SIG-M5 treated with dmso at 0.1 percent for 504 hours (cell line): ENCODE measurements at regions not wholly inside any gene's neighbourhood (a gene's known extent, or its start where the extent isn't known, plus 50 kb on each side); places are given as distances from the start of the nearest gene placed in this dataset.
"Not testable (repeated sequence)": the region's sequence is repeated elsewhere in the genome, so short reads cannot be mapped to it uniquely, and the experiment has no call there.

Source experiments
- DNase-seq: peaks from one replicate; lab custom pipeline; 2025; ENCODE audit not compliant: unreplicated experiment; lab: John Stamatoyannopoulos, UW

DNA sequence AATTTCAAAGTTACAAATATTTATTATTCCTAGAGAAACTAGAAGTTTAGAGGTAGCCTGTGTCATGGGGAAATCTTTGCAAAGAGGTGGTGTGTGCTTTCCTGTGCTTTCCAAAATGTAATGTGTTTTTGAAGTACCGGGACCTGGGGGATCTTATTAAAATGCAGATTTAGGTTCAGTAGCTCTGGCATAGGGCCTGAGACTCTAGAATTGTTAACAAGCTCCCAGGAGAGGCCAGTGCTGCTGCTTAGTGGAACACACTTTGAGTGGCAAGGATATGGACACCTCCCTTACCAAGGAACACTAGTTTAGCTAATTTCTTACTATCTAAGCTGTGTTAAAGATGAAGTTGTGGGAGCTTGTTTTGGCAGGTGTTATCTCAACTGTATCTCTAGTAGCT is 428.9 kb downstream of the VGLL3 start:
- no peak for DNase-seq

DNA sequence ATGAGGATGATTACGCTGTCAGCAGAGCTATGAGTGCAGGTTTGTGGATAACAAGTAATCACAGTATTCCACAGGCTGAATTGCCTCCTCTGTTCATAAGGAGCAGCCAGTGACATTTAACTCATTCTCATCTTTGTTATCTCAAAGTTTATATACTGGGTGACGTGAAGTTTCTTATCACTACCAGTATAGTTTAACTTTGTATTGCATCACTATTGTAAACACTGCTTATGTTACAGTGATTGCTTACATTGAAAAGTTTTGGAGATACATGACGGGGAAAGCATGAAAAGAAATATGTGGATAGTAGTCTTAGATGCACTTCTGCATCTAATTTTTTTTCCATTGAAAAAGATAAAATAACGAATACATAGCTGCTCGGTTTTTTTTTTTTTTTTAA is 429.7 kb downstream of the VGLL3 start:
- DNase-seq, result no peak

DNA sequence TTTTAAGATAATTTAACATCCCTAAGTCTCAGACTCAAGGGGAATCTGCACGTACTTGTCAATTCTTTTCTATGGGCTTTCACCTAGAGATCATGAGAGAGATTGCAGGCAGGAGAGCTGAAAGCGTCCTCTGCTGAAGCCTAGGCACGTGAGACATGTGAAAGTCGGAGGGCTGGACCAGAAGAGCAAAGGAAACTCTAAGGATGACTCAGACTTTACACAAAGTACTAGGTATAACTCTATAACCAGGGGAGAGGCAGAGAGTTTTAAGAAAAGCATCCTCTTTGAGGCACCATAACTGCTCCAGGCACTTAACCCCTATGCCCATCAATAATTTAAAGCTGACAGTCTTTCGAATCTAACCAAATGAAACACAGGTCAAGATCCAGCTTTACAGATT is 436.6 kb downstream of the VGLL3 start:
- DNase-seq, result no peak

DNA sequence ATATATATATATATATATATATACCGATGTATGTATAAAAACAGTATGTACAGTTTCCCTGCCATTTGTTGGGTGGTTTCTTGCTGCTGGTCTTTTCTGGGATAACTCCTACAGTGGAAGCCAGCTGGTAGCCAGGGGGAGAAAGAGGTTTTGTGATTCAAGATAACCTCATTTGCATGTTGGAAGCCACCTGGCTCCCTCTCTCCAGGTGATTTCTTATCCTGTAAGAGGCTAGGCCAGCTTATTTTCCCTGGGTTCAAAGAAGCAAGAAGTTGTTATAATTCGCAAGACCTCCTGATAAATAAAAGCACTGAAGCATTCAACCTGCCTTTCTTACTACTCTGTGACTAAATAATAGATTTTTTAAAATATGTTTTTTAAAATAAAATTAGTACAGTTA is 443.3 kb downstream of the VGLL3 start:
- no peak for DNase-seq

DNA sequence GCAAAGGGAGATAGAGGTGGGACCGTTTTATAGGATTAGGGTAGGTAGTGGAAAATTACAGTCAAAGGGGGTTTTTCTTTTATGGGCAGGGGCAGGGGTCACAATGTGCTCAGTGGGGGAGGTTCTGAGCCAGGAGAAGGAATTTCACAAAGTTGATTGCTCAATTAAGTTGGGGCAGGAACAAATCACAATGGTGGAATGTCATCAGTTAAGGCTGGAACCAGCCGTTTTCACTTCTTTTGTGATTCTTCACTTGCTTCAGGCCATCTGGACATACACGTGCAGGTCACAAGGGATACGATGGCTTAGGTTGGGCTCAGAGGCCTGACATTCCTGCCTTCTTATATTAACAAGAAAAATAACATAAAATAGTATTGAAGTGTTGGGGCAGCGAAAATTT is 453.8 kb downstream of the VGLL3 start:
- no peak for DNase-seq

DNA sequence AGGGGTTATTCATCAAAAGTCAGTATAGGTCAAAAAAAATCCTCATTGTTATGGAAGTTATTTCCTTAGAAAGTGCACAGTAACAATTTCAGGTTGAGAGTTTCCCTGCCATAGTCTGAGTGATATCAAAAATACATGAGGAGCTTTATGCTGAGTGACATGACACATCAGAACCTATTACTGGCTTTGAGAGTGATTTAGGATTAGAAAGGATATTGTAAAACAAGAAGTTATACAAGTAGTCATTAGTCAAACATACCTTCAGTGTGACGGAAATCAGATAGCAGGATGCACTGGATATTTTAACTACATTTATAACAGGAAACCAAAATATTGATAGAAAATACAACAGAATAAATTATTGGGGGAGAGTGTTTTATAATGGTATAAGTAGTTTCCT is 471.1 kb downstream of the VGLL3 start:
- DNase-seq, result no peak

DNA sequence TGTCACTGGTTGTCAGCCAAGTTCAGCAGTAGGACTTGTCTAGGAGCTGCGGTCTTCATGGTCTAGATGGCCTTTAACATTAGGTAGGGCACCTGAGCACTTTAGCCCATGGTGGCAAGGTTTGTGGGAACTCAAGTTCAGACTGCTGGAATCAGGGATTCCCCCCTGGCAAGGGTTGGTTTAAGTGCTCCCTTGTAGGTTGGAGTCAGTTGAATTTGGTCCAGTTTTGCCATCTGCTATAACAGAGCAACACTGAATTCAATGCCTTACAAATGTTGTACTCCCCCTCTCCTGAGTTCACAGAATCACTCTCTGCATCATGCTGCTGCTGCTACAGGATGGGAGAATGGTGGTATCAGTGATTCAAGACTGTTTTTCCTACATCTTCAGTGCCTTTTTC is 509.3 kb downstream of the VGLL3 start:
- DNase-seq, result no peak

DNA sequence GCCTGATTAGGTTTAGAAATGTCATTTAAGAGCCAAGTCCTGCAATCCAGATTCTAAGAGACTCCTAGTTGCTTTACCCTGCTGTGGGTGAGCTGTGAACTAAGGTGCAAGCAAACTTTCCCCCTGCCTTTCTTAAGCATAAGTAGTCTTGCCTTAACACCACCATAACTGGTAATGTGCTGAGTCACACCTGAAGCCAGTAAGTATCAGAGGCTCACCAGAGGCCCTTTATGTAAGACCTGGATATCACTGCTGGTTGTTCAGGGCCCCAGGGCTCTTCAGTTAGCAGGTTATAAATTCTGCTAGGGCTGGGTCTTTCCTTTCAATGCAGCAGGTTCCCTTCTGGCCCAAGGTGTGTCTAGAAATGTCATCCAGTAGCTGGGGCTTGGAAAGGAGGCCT is 509.9 kb downstream of the VGLL3 start:
- no peak for DNase-seq

DNA sequence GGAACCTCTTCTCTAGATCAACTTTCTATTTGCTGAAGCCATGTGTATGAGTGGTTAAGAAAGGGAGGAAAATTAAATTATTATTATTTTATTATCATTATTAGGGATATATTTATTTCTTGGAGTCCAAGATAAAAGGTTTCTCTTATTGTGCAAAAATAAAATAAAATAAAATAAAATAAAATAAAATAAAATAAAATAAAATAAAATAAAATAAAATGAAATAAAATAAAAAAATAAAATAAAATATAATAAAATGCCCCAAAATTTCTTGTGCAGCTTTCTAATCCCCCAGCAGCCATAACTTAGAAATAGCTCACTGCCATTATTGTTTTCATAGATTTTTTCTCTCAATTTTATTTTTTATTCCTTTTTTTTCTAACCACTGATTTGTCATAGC is 526.8 kb downstream of the VGLL3 start:
- DNase-seq, result no peak

DNA sequence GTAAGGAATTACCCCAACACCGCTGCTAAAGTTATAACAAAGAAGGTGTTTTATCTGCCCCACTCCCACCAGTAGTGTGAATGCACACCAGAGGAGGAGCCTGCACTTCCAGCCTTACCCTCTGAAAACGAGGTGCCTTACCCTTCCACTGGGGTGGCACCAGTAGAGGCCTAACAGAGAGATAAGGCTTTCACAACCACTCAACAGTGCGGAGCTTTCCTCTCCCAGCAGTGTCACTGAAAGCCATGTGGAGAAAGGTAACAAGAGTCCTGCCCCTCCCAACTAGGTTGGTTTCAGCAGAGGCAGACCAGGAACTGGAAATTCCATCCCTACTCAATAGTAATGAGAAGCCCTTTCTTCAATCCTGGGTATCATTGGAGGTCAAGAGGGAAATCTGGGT is 539.2 kb downstream of the VGLL3 start:
- no peak for DNase-seq

DNA sequence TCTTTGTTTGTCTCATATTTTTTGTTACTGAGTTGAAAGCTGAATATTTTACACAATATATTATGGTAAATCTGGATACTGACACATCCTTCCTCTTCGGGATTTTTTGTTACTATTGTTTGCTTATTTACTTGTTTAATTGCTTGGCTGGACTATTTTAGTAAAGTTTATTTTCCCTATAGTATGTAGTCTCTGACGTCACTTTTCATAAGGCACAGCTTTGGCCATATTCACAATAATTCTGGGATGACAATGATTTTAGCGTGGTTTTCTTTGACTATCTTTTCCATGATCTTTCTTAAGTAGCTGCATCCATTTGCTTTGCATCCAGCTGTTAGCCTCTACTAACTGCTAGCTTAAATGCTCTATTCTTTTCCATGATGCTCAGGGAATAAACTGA is 552.4 kb downstream of the VGLL3 start:
- DNase-seq, result no peak

DNA sequence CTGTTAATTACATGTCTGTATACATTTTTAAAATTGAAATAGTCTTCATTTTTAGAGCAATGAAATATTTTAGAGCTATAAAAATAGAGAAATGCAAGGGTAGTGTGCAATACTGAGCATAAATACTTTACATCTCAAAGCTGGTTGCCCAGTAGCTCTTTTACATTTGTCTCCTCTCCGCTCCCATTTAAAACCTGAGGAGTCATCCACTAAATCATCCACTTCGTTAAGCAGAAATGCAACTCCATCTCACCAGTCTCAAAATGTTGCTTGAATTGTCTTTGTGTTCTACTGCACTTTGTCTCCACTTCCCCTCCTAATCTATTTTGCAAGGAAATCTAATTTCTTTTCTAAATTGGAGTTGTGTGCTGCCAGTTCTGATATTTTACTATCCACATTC is 563.6 kb downstream of the VGLL3 start:
- DNase-seq, result no peak

DNA sequence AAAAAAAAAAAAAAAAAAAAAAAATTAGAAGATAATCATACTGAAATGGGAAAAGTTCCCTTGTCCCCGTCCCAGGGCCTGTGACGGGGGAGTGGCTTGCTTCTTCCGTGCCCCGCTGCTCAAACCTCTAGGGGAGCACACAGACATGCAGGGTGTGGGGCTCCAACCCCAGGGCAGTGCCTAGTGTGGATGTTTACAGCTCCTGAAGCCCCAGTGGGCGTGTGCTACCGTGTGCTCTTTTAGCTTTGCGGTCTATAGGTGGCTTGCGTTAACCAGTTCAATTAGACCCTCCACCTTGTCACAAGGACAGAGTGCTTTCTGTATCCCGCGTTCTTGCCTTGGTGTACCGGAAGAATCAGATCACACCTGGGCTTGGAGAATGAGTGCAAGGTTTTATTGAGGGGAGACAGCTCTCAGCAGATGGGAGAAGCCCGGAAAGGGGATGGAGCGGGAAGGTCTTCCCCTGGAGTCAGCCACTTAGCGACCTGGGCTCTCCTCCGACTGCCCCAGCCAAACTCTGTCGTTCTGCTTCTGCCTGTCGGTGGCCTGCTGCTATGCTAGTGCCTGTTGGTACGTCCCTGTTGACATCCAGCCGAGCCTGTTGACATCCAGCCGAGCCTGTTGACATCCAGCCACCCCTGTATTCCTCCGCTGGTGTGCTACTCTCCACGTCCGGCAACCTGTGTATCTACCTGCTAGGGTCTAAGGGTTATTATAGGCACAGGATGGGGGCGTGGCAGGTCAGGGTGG is 569.8 kb downstream of the VGLL3 start:
- no peak for DNase-seq

DNA sequence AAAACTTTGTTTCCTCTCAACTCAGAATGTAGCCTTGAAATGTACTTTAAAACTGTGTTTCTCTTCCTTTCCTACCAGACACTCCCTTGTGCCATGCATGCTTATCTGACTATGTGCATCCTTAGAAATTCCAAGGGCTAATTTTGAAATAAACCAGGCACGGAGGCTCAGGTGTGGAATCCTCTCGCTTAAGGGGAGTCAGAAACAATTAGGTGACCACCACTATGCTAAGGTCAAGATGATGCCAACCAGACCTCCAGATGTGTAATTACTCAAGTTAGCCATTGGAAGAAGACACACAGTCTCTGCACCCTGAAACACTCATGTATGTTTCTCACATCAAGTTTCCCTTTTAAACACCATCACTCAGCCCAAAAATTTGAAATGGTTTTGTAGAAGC is 572.1 kb downstream of the VGLL3 start:
- no peak for DNase-seq

DNA sequence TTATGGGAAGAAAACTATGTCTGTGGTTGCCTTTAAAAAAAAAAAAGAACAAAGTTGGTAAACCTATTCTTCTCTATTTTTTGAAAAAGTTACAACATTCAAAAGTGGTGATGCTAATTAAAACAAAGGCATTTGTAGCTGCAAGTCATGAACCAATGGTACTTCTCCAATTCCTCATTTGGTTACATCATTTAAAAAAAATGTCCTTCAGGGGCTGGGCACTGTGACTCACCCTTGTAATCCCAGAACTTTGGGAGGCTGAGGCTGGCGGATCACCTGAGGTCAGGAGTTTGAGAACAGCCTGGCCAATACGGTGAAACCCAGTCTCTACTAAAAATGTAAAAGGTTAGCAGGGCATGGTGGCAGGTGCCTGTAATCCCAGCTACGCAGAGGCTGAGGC is 574.6 kb downstream of the VGLL3 start:
- DNase-seq, result peak; percentile 2

DNA sequence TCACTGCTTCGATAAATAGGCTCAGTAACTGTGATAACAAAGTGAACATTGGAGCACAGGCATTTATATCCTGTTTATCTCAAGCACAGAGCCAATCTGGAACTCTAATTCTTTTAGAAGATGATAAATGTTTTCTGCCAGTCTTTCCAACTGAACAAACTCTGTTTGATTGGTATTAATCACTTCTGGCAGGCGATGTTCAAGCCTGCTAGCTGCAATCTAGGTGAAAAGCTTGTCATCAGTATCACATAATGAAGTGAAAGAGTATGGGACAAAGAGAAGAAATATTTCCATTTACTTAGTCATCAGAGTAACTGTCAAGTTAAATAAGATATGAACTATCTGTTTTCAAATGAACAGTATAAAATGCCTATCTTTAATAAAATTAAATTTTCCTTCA is 577.3 kb downstream of the VGLL3 start:
- no peak for DNase-seq

DNA sequence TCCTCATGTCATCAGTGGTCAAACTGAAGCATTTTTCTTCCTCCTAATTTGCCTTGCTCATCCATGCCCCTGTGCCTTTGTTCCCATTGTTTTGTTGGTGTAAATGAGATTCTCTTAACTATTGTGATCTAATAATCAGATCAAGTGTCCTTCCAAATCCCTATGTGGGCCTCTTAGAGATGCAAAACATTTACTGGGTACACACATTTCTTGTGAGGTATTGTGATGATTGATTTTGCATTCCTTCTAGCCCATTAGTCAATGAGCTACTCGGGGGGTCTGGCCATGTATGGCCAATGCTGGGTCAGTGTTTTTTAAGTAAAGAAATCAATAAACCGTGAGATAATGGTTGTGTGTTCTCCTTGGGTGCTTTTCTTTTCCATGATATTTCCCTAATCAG is 580.4 kb downstream of the VGLL3 start:
- no peak for DNase-seq

DNA sequence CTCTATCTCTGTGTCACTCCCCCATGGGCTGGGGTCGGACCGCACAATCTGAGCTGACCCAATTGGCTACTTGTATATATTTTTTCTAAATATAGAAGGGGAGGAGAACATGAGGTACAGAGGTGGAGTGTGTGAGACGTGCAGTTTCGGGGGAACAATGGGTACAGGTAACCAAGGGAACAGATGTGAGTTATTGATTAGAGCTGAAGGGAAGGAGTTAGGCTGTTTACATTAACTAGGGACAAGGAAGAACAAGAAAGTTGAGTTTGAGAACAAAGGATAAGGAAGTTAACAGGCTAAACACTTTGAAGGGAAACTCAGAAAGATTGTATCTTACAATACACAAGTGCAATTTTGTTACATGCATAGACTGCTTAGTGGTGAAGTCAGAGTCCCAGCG is 601.2 kb downstream of the VGLL3 start:
- not testable (repeated sequence) for DNase-seq

DNA sequence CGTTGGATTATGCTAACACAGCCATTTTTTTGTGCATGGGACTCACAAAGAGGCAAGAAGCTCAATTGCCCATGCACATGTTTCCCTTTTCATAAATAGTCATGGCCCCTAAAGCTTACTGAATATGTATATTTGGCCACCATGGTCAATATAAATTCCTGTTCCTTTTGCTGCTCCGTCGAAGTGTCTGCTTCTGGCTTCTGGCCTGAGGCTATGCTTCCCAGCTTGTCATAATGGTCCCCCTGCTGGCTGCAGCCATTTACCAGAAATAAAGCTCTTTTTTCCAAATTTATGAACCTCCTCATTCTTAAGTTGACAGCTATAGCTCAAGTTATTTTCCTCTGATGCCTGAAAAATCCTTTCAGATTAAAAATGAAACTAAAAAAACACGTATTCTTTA is 602.1 kb downstream of the VGLL3 start:
- no peak for DNase-seq

DNA sequence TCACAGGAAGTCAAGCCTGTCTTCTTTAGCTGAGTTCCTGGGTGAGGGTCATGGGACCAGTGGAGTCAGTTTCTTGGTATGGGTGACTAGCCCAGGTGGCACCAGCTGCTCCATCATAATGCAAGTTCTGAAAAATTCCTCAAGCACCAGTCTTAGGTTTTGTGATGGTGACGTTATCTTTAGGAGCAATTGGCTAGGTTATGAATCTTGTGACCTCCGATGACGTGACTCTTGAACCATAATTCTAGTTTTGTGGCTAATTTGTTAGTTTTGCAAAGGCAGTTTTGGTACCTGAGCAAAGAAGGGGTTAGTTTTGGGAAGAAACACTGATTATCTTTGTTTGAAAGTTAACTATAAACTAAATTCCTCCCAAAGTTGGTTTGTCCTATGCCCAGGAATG is 608.4 kb downstream of the VGLL3 start:
- no peak for DNase-seq

DNA sequence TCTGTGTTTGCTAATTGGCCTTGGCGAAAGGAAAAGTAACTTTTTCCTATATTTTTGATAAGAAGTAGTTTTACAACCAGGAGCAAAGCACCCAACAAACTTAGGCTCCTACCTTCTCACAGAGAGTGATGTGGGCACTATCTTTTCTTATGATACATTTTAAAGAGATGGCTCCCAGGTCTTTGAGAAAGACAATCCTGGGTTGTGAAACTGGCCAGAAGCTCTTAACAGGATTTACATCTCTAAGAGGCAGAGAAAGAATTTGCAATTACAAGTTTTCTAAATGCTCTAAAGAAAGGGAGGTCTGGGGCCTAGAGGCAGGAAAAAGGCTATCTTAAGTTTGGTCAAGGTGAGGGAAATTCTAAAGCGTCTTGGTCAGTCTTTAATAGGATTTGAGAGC is 609.7 kb downstream of the VGLL3 start:
- no peak for DNase-seq

DNA sequence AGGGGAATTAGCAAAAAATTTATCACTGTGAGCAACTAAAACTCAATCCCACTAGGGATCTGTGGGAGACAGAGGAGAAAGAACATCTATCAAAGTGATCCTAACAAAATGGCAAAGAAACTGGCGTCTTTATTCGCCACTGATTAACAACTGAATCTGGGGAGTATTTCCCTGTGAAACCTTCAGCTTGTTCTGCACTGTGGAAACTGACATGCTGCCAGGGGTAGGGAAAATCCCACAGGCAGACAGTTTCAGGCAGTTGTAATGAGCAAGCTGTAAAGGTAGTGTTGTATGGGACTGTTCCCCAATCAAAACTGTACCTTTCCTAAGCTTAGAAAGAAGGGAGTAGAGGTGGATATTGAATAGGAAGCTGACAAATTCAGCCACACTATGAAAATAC is 611.7 kb downstream of the VGLL3 start:
- DNase-seq, result no peak

DNA sequence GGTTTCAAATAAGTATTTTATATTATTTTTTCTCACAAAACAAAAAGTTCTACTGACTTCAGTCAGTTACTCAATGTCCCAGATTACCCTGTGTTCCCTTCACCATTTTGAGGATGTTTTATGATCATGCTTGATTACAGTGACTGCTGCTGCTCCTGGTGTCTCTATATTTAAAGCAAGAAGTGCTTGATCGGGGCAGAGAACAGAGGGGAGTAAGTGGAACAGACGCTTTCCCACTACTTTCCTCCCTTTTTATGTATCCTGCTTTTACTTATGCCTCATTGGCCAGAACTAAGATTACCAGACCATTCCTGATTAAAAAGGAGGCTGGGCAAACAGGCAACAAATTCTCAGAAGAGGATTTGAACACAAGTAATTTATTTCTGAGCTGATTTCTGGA is 612.1 kb downstream of the VGLL3 start:
- DNase-seq, result no peak

DNA sequence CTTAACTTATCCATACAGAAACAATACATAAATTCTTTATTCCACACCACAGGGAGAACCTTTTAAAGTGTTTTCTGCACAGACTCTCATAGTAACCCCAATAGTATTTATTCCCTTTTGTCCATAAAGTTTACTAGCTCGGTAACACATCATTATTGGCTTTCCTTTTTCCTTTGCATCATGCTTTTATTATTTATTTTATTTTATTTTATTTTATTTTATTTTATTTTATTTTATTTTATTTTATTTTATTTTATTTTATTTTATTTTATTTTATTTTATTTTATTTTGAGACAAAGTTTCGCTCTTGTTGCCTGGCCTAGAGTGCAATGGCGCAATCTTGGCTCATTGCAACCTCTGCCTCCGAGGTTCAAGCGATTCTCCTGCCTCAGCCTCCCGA is 655.4 kb downstream of the VGLL3 start:
- DNase-seq, result not testable (repeated sequence)
